HCT116 (cell line): ENCODE measurements at regions not wholly inside any gene's neighbourhood (a gene's known extent, or its start where the extent isn't known, plus 50 kb on each side); places are given as distances from the start of the nearest gene placed in this dataset.

Experiments used
- ATAC-seq: fragments of 200-7000 bp; cut with Tn5 transposase; 2 replicates; pipeline ENCODE4 v1.9.1; 2020; ENCODE audit warnings: mild to moderate bottlenecking, moderate library complexity
- BruUV-seq: library from RNA; stranded (reverse); fragments of 400-500 nt; replicated peaks from 2 replicates; lab custom pipeline; 2021; lab: Mats Ljungman, UMichigan
- CTCF ChIA-PET: fragments of 300-600 bp; sonication (Branson Sonifier 250); formaldehyde crosslinking; loops from one replicate; lab custom pipeline; 2021; ENCODE audit warnings: antibody characterized with exemption; lab: Charles Lee
- POLR2A ChIA-PET: fragments of 300-600, 350-600 bp; sonication (Branson Sonifier 250); formaldehyde crosslinking; loops from one replicate; lab custom pipeline; 2021; ENCODE audit warnings: antibody characterized with exemption; lab: Charles Lee
- RAD21 ChIA-PET, 2 experiments: fragments of 300-600 bp; sonication (Branson Sonifier 250); formaldehyde crosslinking; loops; one replicate each; lab custom pipeline; 2023; ENCODE audit warnings: low total read pairs in 2 of 2; ENCODE audit not compliant: uncharacterized antibody in 2 of 2, unreplicated experiment in 2 of 2, low non-redundant PET in 1 of 2; lab: Charles Lee
- DNase-seq: peaks from one replicate; pipeline ENCODE4 v3.0.0-alpha.2; 2010; ENCODE audit warnings: low read depth, low spot score
- H2AFZ ChIP-seq: fragments of 200-600 bp; shearing (Covaris generic), sonication (generic); 2 replicates; pipeline ENCODE4 v1.6.1; 2017; ENCODE audit warnings: low read depth, mixed run types, mixed read lengths, antibody characterized with exemption, low read length; ENCODE audit not compliant: poor library complexity, severe bottlenecking
- H3K27ac ChIP-seq: 2 replicates; pipeline ENCODE4 v1.5.1; 2012; ENCODE audit warnings: low read depth, low read length
- H3K27me3 ChIP-seq: fragments of 200-600 bp; sonication (generic); 2 replicates; pipeline ENCODE4 v1.6.1; 2016; ENCODE audit warnings: mixed run types, low read length, mixed read lengths; ENCODE audit not compliant: insufficient read depth
- H3K36me3 ChIP-seq, 2 experiments: fragments of 200-500 bp in 1 of 2; fragments of 200-600 bp in 1 of 2; sonication (Bioruptor generic) in 1 of 2; sonication (generic) in 1 of 2; 2 replicates each; pipeline versions ENCODE4 v1.5.1 to v1.6.1; 2014 to 2016; ENCODE audit warnings: low read length in 2 of 2, inconsistent platforms in 1 of 2, mixed read lengths in 1 of 2, mixed run types in 1 of 2; ENCODE audit not compliant: insufficient read depth in 2 of 2, control insufficient read depth in 1 of 2
- H3K4me1 ChIP-seq, 2 experiments: fragments of 200-600 bp in 1 of 2; sonication (generic) in 1 of 2; 2 replicates each; pipeline versions ENCODE4 v1.5.1 to v1.6.1; 2012 to 2017; ENCODE audit warnings: low read length in 2 of 2, inconsistent platforms in 1 of 2, mild to moderate bottlenecking in 1 of 2, mixed read lengths in 1 of 2, mixed run types in 1 of 2, moderate library complexity in 1 of 2; ENCODE audit not compliant: insufficient read depth in 2 of 2, control insufficient read depth in 1 of 2
- H3K4me2 ChIP-seq: fragments of 200-600 bp; sonication (generic); 2 replicates; pipeline ENCODE4 v1.6.1; 2017; ENCODE audit warnings: mixed run types, low read length, mixed read lengths
- H3K4me3 ChIP-seq, 2 experiments: fragments of 200-600 bp in 1 of 2; sonication (generic) in 1 of 2; replicated peaks in 1 of 2; 2 replicates each; pipeline ENCODE4 v1.5.1; 2011 to 2016; ENCODE audit warnings: low read length in 2 of 2, control low read depth in 1 of 2, low read depth in 1 of 2, mild to moderate bottlenecking in 1 of 2, mixed read lengths in 1 of 2, mixed run types in 1 of 2
- H3K79me2 ChIP-seq: fragments of 200-600 bp; sonication (generic); 2 replicates; pipeline ENCODE4 v1.6.1; 2017; ENCODE audit warnings: mild to moderate bottlenecking, mixed run types, low read length, moderate library complexity, mixed read lengths; ENCODE audit not compliant: insufficient read depth
- H3K9ac ChIP-seq: fragments of 200-600 bp; sonication (generic); 2 replicates; pipeline ENCODE4 v1.6.1; 2016; ENCODE audit warnings: low read length, mixed read lengths
- H3K9me2 ChIP-seq: fragments of 200-600 bp; sonication (generic), shearing (Covaris generic); 2 replicates; pipeline ENCODE4 v1.6.1; 2017; ENCODE audit warnings: mixed run types, mild to moderate bottlenecking, moderate library complexity; ENCODE audit not compliant: insufficient read depth
- H3K9me3 ChIP-seq, 2 experiments: fragments of 200-500 bp in 1 of 2; fragments of 200-600 bp in 1 of 2; sonication (Bioruptor generic) in 1 of 2; sonication (generic) in 1 of 2; 2 replicates each; pipeline ENCODE4 v1.6.1; 2014 to 2017; ENCODE audit warnings: low read length in 2 of 2, mixed read lengths in 2 of 2, inconsistent platforms in 1 of 2, low read depth in 1 of 2, mild to moderate bottlenecking in 1 of 2, mixed run types in 1 of 2, moderate library complexity in 1 of 2; ENCODE audit not compliant: control insufficient read depth in 1 of 2, insufficient read depth in 1 of 2
- H4K20me1 ChIP-seq: fragments of 200-600 bp; sonication (generic), shearing (Covaris generic); 2 replicates; pipeline ENCODE4 v1.6.1; 2017; ENCODE audit warnings: mixed run types, mild to moderate bottlenecking, moderate library complexity; ENCODE audit not compliant: insufficient read depth
- CBX3 ChIP-seq: IDR thresholded peaks from 2 replicates; pipeline ENCODE4 v1.6.1; 2012; ENCODE audit warnings: low read depth
- CEBPB ChIP-seq: IDR thresholded peaks from 2 replicates; pipeline ENCODE4 v1.6.1; 2012; ENCODE audit warnings: low read depth
- EGR1 ChIP-seq: IDR thresholded peaks from 2 replicates; pipeline ENCODE4 v1.6.1; 2012; ENCODE audit warnings: low read depth
- ELF1 ChIP-seq: IDR thresholded peaks from 2 replicates; pipeline ENCODE4 v1.6.1; 2012; ENCODE audit warnings: low read depth, borderline replicate concordance
- FOSL1 ChIP-seq: IDR thresholded peaks from 2 replicates; pipeline ENCODE4 v1.6.1; 2012; ENCODE audit warnings: low read depth
- JUND ChIP-seq: IDR thresholded peaks from 2 replicates; pipeline ENCODE4 v1.6.1; 2012
- SIN3A ChIP-seq: IDR thresholded peaks from 2 replicates; pipeline ENCODE4 v1.6.1; 2012; ENCODE audit warnings: low read depth
- SRF ChIP-seq: IDR thresholded peaks from 2 replicates; pipeline ENCODE4 v1.6.1; 2012; ENCODE audit warnings: low read depth
- intact Hi-C: fragments of 100-400 bp; cut with micrococcal nuclease; formaldehyde crosslinking; loops from 2 replicates; pipeline ENCODE4 v1.10.0; 2022
- TF ChIP-seq, protein P1 (sequence below), 3 experiments: fragments of 200-600 bp in 1 of 3; sonication (generic) in 1 of 3; IDR thresholded peaks in 2 of 3; conservative IDR thresholded peaks in 1 of 3; 2 replicates each; pipeline ENCODE4 v1.5.1; 2012 to 2017; ENCODE audit warnings: low read depth in 2 of 3, low read length in 2 of 3, antibody characterized with exemption in 1 of 3, borderline replicate concordance in 1 of 3, control low read depth in 1 of 3, mild to moderate bottlenecking in 1 of 3, mixed read lengths in 1 of 3, mixed run types in 1 of 3, moderate library complexity in 1 of 3; ENCODE audit not compliant: insufficient read depth in 1 of 3
- TF ChIP-seq, protein P2 (sequence below): IDR thresholded peaks from 2 replicates; pipeline ENCODE4 v1.6.1; 2012

DNA sequence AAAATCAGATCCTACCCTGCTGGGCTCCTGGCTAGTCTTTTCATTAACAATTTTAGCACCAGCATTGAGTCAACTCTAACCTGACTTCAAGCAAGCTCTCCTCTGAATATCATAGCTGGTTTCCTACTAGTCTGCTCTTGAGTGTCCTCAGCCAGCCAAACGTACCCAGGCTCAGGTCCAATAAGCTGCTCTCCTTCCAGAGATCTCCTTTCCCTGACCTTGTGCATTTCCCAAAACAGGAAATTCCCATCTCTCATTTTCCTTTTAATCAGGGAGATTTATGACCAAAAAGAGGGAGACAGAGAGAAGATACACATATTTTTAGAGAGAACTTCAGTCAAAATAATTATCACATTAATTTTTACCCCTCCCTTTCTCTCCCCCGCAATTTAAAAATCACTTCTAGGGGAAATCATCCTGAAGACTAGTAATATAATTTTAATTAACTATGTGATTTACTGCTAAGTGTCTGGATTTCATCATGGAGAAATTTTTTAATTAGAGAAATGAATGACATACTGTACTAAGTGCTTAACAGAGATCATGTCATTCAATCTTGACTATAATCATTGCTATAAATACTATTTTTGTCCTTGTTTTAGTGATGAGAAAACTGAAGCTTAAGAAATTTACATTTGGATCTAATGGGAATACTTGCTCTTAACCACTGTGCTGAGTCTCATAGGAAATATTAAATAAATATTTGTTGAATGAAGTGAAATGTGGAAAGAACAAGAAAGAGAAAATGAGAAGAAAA lies 421.7 kb upstream of the INTU start:
- BruUV-seq: no TSS peak
- CTCF ChIA-PET: no interaction called here
- intact Hi-C loops: no loop called here
- no peak for TF ChIP-seq ELF1
- Histone ChIP-seq H3K4me1 (no peaks in the 10 kb centered on the region), H3K27ac (no peak overlapping the region), H3K9me3 (no peaks in the 10 kb centered on the region), H3K36me3 (no peaks in the 10 kb centered on the region), H3K79me2 (no peaks in the 10 kb centered on the region), H2AFZ (no peak overlapping the region), H3K27me3 (no peaks in the 10 kb centered on the region), H3K4me2 (no peak overlapping the region), H3K9me2 (no peaks in the 10 kb centered on the region), H4K20me1 (no peaks in the 10 kb centered on the region), H3K4me3 (no peak overlapping the region), H3K9ac (no peak overlapping the region)
- RAD21 ChIA-PET: no interaction called here
- ATAC-seq (no peak), DNase-seq (no peak)
- POLR2A ChIA-PET: no interaction called here

DNA sequence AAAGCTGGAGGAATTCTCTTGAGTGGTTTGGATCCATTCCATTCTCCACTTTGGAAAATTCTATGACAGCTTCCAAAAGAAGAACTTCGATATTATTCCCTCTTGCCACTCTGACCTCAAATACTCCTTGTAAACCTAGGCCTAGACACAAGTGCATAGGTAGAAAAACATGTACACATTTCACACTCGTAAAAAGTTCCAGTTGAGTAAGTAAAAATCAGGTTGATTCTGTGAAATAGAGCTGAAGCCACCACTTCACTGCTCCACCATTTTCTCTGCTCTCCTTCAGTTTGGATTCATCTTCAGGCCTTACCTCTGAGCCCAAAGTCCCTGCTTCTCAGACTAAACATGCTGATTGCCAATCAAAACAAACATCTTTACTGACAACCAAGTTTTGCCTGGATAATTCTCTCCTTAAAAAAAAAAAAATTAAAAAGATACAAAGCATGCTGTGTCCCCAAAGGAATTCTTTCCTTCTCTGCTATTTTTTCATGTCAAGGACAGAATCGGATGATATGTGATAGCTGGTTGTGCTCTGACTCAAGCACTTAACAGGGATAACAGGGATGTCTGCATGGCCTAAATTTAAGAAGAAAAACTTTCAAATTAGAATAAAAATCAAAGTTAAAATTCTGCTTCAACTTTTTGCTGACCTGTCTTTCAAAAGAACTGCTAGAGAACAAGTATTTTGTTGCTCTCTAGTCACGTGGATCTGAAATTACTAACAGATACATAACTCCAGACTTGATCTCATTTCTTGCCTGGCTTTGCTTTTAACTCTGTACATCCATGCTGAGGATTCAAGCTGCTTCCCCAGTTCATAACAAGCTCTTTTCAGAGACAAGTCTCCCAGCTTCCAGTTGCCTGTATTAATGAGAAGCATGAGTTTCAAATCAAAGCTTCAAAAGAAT lies 420.9 kb upstream of the INTU start:
- CTCF ChIA-PET: no interaction called here

More for the DNA sequence above, 420.9 kb upstream of the INTU start:
- Histone ChIP-seq H3K9ac (no peak overlapping the region), H2AFZ (no peak overlapping the region), H3K4me3 (no peak overlapping the region), H3K9me3 (no peaks in the 10 kb centered on the region), H3K4me1 (no peaks in the 10 kb centered on the region), H3K79me2 (no peaks in the 10 kb centered on the region), H3K36me3 (no peaks in the 10 kb centered on the region), H4K20me1 (no peaks in the 10 kb centered on the region), H3K27me3 (no peaks in the 10 kb centered on the region), H3K9me2 (no peaks in the 10 kb centered on the region), H3K4me2 (no peak overlapping the region), H3K27ac (no peak overlapping the region)
- ATAC-seq (no peak), DNase-seq (no peak)
- BruUV-seq: no TSS peak
- TF ChIP-seq, protein P1, sequence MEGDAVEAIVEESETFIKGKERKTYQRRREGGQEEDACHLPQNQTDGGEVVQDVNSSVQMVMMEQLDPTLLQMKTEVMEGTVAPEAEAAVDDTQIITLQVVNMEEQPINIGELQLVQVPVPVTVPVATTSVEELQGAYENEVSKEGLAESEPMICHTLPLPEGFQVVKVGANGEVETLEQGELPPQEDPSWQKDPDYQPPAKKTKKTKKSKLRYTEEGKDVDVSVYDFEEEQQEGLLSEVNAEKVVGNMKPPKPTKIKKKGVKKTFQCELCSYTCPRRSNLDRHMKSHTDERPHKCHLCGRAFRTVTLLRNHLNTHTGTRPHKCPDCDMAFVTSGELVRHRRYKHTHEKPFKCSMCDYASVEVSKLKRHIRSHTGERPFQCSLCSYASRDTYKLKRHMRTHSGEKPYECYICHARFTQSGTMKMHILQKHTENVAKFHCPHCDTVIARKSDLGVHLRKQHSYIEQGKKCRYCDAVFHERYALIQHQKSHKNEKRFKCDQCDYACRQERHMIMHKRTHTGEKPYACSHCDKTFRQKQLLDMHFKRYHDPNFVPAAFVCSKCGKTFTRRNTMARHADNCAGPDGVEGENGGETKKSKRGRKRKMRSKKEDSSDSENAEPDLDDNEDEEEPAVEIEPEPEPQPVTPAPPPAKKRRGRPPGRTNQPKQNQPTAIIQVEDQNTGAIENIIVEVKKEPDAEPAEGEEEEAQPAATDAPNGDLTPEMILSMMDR (IDR thresholded peaks at IDR 0.05 in 2 of 3, conservative IDR thresholded peaks at IDR 0.05 in 1 of 3; ENCODE audit: borderline replicate concordance in 1 of 3, insufficient read depth in 1 of 3, low read depth in 2 of 3, low read length in 2 of 3): no peak
- TF ChIP-seq JUND (no peak), SIN3A (no peak), CBX3 (no peak), SRF (no peak), CEBPB (no peak), EGR1 (no peak), FOSL1 (no peak)
- TF ChIP-seq, protein P2, sequence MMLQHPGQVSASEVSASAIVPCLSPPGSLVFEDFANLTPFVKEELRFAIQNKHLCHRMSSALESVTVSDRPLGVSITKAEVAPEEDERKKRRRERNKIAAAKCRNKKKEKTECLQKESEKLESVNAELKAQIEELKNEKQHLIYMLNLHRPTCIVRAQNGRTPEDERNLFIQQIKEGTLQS: no peak
- POLR2A ChIA-PET: no interaction called here
- RAD21 ChIA-PET: no interaction called here
- intact Hi-C loops: no loop called here
